ENCODE measurements at regions not wholly inside any gene's neighbourhood (a gene's known extent, or its start where the extent isn't known, plus 50 kb on each side); places are given as distances from the start of the nearest gene placed in this dataset.
"Not testable (repeated sequence)": the region's sequence is repeated elsewhere in the genome, so short reads cannot be mapped to it uniquely, and the experiment has no call there.

- in situ Hi-C loops (cut with HindIII; ENCODE audit: low sequenced_read_pairs): no loop called here
- no peak overlapping the region for H3K4me3 ChIP-seq (ENCODE audit: low read depth, low read length)
- no peak for DNase-seq (ENCODE audit: low read depth, low spot score)
- no peak for TF ChIP-seq CTCF (IDR thresholded peaks at IDR 0.05; ENCODE audit: low read depth, low read length)
Measured at GRCh38 chr21:35711661-35712060, 348.7 kb downstream of the SETD4 start.

- H3K4me3 ChIP-seq (ENCODE audit: low read depth, low read length): no peak overlapping the region
- no peak for TF ChIP-seq CTCF (IDR thresholded peaks at IDR 0.05; ENCODE audit: low read depth, low read length)
- in situ Hi-C loops (cut with HindIII; ENCODE audit: low sequenced_read_pairs): no loop called here
- no peak for DNase-seq (ENCODE audit: low read depth, low spot score)
Measured at GRCh38 chr21:35711213-35711612, 349.1 kb downstream of the SETD4 start.

- DNase-seq (ENCODE audit: low read depth, low spot score); H3K4me3 ChIP-seq (ENCODE audit: low read depth, low read length); in situ Hi-C loops (cut with HindIII; ENCODE audit: low sequenced_read_pairs): not testable (repeated sequence)
Measured at GRCh38 chr21:35709990-35710389, 350.3 kb downstream of the SETD4 start.

- in situ Hi-C loops (cut with HindIII; ENCODE audit: low sequenced_read_pairs): no loop called here
- H3K4me3 ChIP-seq (ENCODE audit: low read depth, low read length): no peak overlapping the region
- DNase-seq (ENCODE audit: low read depth, low spot score): no peak
- no peak for TF ChIP-seq CTCF (IDR thresholded peaks at IDR 0.05; ENCODE audit: low read depth, low read length)
Measured at GRCh38 chr21:35705888-35706287, 354.4 kb downstream of the SETD4 start.

GRCh38 chr21:35705237-35705887 is 355.0 kb downstream of the SETD4 start:
- no peak for TF ChIP-seq CTCF (IDR thresholded peaks at IDR 0.05; ENCODE audit: low read depth, low read length)
- H3K4me3 ChIP-seq (ENCODE audit: low read depth, low read length): no peak overlapping the region
- in situ Hi-C loops (cut with HindIII; ENCODE audit: low sequenced_read_pairs): no loop called here
- DNase-seq (ENCODE audit: low read depth, low spot score): no peak

GRCh38 chr21:35703704-35704103 is 356.6 kb downstream of the SETD4 start:
- TF ChIP-seq CTCF (IDR thresholded peaks at IDR 0.05; ENCODE audit: low read depth, low read length): no peak
- in situ Hi-C loops (cut with HindIII; ENCODE audit: low sequenced_read_pairs): no loop called here
- no peak overlapping the region for H3K4me3 ChIP-seq (ENCODE audit: low read depth, low read length)
- no peak for DNase-seq (ENCODE audit: low read depth, low spot score)

- in situ Hi-C loops (cut with HindIII; ENCODE audit: low sequenced_read_pairs): no loop called here
- TF ChIP-seq CTCF (IDR thresholded peaks at IDR 0.05; ENCODE audit: low read depth, low read length): no peak
- DNase-seq (ENCODE audit: low read depth, low spot score): no peak
- no peak overlapping the region for H3K4me3 ChIP-seq (ENCODE audit: low read depth, low read length)
Measured at GRCh38 chr21:35699361-35699760, 361.0 kb downstream of the SETD4 start.
